ENCODE measurements at regions not wholly inside any gene's neighbourhood (a gene's known extent, or its start where the extent isn't known, plus 50 kb on each side); places are given as distances from the start of the nearest gene placed in this dataset.
"Not testable (repeated sequence)": the region's sequence is repeated elsewhere in the genome, so short reads cannot be mapped to it uniquely, and the experiment has no call there.

DNA sequence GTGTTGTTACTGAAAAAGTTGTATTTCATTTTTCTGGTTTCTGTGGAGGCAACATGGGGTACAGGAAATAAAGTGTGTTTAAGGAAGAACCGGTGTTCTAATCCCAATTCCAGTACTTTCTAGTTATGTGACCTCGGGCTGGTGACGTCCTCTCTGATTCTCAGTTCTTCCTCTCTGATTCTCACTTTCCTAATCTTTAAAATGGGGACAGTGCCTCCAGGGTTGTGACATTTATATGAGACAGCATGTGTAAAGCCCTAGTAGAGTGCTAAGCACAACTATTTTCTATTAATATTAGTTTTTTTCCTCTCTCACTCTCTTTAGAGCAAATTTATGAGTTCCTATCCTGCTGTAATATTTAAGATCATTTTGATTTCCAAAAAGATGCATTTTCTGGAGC, 50.9 kb upstream of the PTPDC1 start:
- no peak for DNase-seq

DNA sequence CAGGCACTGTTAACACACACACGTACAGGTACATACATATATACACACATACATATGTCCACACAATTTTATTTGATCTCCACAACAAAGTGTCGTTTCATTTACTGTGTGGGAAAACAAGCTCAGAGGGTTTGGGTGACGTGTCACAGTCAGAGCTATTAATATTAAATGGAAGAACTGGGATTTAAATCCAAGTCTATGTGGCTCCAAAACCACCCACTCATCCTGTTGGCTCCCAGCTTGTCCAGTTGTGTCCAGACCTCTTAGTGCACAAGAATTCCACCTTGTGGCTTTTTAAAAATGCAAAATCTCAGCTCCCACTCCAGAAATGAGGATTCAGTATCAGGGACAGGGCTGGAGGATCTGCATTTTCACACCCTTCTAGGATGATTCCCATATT, 52.3 kb upstream of the PTPDC1 start:
- DNase-seq, result no peak

DNA sequence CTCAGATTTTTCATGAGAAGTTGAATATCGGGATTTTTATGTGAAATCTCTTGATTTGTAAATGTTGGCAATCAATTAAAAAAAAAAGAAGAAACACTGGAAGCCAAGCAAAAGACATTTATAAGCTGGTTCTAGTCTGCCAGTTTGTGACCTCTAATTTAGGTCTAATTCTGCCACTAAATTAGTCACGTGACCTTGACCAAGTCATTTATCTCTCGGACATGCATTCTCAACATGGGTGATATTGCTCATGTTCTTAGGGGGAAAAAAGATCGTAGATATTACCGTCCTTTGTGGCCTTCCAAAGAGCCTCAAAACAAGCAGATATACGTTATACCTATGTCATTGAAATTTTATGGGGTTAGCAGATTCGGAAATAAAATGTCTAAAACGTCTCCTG, 52.9 kb upstream of the PTPDC1 start:
- DNase-seq, result no peak

DNA sequence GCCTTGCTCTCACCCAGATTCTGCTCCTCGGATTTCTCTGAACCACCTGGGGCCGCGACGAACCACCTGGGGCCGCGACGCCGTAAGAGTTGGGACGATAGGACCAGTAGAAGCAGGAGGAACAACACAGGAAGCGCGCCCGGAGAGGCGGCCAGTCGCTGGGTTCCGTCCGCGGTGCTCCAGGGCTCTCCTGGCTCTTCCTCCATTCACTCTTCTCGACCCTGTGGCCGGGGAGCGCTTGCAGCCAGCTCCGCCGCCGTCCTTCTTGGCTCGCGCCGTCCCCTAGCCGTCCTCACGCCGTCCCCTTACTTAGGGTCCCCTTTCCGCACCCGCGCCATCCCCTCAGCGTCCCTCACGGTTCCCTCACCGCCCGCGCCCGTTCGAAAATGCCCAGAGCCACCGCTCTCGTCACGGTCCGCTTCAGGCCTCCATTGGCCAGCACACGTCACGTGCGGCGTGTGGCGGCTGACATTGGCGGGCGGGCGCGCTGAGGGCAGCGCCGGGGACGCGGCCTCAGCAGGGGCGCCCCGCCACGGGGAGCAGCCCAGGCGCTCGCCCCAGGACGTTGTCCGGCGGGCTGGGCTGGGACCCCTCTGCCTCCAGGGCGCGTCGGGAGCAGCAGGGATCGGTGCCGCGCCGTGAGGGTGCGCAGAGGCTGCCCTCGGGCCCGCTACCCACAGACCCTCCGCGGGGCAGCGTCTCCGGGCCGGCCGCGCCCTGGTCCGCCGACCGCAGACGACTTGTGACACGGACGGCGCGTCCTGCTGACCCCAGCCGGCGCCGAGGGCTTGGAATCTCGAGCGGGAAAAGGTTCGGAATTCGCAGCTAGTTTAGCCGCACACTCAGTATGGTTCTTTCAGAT, 53.7 kb upstream of the PTPDC1 start:
- peak; percentile 52 to 68 (median 56) for DNase-seq

DNA sequence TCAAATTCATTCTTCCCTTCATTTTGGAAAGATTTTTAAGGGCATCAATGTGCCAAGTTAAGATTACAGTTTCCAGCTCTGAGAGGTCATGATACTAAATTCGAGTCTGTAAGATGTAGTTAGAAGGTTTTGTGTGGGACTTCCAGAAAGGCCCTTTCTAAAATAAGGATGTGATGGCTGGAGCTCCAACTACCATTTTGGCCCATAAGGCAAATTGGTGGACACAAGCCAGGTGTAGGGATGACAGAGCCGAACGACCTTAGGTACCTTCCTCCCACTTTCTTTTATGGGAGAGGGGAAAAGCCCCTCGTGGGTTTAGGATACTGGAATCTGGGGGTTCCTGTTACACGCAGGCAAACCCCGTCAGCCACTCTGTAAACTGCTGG, 54.3 kb upstream of the PTPDC1 start:
- DNase-seq, result no peak

DNA sequence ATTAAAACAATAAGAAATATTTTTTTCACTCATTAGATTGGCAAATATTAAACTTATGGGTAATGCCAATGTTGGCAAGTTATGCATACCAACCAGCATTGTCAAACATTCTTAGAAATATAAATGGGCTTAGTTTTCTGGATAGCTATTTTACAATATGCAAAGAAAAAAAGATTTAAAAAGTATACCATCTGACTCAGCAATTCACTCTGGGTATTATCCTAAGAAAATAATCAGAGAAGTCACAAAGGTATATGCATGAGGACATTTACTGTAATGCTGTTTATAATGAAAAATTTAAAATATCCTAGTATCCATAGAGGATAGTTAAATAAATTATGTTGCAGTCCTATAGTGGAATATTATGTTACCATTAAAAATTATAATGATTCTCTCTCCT, 57.4 kb upstream of the PTPDC1 start:
- DNase-seq, result no peak

DNA sequence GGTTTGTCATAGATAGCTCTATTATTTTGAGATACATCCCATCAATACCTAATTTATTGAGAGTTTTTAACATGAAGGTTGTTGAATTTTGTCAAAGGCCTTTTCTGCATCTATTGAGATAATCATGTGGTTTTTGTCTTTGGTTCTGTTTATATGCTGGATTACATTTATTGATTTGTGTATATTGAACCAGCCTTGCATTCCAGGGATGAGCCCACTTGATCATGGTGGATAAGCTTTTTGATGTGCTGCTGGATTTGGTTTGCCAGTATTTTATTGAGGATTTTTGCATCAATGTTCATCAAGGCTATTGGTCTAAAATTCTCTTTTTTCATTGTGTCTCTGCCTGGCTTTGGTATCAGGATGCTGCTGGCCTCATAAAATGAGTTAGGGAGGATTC, 61.8 kb upstream of the PTPDC1 start:
- not testable (repeated sequence) for DNase-seq

DNA sequence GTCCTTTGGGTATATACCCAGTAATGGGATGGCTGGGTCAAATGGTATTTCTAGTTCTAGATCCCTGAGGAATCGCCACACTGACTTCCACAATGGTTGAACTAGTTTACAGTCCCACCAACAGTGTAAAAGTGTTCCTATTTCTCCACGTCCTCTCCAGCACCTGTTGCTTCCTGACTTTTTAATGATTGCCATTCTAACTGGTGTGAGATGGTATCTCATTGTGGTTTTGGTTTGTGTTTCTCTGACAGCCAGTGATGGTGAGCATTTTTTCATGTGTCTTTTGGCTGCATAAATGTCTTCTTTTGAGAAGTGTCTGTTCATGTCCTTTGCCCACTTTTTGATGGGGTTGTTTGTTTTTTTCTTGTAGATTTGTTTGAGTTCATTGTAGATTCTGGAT, 63.4 kb upstream of the PTPDC1 start:
- DNase-seq, result not testable (repeated sequence)

DNA sequence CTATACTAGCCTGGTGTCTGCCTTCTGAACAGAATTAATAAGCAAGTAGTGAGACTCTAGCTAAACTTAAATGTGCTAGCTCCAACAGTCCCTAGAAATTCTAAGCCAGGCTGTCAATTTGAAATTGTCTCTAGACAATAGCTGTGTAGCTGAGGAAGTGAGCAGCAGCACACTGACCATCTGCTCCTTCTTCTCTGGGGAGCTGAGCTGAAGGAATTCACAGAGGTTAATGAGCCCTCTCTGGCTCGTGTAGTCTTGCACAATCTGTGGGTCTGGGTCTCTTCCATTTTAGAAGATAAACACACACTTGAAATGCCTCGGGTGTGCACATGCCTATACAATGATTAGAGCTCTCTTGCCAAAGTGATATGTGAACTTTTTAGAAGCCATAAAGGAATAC, 63.5 kb upstream of the BARX1 start:
- no peak for DNase-seq

DNA sequence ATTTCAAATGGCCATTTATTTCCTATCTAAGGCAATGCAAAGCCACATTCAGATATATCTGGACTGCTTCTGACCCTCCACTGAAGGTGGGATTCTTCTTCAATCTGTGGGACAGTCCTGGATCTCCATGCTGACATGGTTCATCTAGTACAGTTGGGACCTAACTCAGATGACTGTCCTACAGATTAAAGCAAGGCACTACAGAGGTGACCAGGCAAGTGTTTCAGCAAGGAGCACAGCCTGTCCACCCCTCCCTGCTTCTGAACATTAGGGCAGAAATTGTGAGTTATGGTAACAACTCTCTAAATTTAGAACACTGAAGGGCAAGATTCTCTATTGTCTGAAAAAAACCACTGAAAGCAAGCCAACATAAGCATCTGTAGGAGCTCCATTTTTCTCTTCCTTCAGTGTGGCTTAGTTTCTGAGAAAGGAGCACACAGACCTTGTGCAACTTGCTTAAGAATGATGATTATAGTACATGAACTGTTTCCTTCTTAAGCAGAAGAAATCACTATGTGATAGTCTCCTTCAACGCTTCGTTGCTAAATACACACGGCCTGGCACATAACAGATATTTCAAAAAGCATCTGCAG, 62.9 kb upstream of the BARX1 start:
- no peak for DNase-seq

DNA sequence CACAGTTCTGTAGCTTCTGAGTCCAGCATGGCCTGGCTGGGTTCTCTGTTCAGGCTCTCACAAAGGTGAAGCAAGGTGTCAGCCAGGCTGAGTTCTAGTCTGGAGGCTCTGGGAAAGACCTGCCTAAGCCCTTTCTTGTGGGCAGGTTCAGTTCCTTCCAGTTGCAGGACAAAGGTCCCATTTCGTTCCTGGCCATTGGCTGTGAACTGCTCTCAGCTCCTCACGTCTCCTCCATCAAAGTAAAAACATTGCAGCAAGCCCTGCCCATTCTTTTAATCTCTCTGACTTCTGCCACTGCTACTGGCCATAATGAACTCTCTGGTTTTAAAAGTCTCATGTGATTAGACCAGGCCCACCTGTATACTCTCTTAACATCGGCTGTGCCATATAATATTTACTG, 61.6 kb upstream of the BARX1 start:
- no peak for DNase-seq

DNA sequence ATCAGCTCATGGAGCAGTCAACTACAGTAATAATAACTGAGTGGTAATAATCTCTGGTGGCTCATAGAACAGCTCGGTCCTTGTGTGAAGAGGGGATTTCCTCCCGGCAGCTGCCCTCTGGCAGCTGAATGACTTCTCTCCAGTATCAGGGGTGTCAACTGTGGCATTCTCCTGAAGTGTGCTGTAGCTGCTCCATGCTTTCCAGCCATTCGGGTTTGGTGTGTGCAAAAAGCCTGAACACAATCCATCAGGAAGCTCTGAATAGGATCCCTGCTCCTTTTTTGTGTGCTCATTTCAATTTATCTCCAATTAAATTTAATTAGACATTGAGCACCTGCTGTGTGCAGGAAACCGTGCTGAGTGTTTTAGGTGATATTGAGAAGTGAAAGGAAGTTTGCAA, 59.8 kb upstream of the BARX1 start:
- DNase-seq, result no peak

DNA sequence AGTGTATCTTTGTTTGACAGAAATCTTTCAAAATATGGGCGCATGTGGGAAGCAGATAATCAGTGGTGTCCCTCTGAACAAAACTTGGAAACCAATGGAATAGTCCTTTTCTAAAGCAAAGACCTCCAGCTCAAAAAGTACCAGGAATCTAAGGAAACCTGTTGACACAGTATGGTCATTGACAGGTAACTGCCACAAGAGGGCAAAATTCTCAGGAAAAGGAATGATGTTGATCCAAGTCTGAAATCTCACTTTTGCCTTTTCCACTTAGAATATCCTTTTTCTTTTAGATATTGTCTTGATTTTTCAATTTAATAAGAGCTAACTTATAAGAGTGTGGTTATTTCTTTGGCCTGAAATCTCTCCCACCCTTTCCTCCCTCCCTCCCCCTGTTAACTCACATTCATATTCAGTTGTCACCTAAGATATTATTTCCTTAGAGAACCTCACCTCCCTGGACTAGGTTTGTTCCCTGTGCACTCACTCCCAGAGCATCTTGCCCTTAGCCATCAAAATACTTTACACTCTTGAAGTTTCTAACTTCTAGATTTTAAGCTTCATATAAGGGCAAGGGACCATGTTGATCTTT, 59.0 kb upstream of the BARX1 start:
- no peak for DNase-seq

DNA sequence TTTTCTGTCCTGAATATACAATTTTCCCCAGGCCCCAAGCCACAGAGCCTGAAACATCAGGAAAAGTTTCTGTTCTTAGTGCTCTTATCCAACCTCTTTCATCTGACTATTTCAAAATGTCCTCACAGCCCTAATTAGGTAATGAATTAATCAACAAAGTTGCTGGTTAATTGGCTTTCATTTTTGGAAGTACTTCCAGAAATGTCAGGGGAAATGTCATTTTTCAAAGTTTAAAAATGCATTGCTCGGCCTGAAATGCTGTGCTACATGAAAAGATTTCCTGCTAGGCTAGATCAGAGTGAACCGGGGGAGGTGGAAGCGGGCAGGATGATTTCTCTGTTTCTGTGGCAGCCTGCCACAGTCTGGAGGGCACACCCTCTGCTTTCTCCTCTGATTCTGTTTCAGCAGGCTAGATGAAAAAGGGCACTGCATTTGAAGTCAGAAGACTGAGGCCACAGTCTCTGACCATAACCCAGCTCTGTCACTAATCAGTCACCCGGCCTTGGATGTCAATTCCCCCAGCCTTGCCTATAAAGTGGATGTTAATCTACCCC, 55.9 kb upstream of the BARX1 start:
- peak in 2 of 4 experiments; percentile 2 to 6 for DNase-seq

DNA sequence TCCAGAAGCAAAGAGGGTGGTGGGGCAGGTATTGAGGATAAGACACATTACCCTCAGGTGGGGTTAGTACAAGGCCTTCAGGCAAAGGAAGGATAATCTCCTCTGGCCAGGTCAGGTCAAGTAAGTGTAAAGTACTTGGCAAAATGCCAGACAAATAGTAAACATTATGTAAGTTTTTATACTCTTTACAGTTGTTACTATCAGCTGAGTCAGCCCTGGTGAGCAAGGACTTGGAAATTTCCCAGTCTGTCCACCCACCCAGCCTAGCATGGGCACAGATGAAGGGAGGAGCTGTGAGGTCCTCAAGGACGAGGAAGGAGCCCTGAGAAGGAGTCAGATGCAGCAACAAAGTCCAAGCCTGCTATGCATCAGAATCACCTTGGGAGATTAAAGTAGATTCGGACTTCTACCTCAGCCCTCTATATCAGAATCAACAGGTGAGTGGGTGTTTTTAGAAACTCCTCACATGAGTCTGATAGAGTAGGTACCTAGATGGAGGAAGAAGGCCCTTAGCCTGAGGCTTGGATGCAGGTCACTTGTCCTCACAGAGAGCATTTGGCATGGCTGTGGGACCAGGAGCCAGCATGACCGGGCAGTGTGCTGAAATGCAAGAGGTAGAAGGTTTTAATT, 50.2 kb upstream of the BARX1 start:
- no peak for DNase-seq
